ENCODE measurements at regions not wholly inside any gene's neighbourhood (a gene's known extent, or its start where the extent isn't known, plus 50 kb on each side); places are given as distances from the start of the nearest gene placed in this dataset.

- Histone ChIP-seq H3K4me1 (replicated peaks in 1 of 2) (no peaks in the 10 kb centered on the region), H3K4me3 (no peak overlapping the region), H3K9me3 (replicated peaks in 1 of 3) (no peaks in the 10 kb centered on the region), H3K27ac (no peak overlapping the region), H3K27me3 (peaks cover 7% of the 10 kb centered on the region), H3K36me3 (replicated peaks in 1 of 2) (no peaks in the 10 kb centered on the region)
- TF ChIP-seq CTCF (IDR thresholded peaks at IDR 0.05), result no peak
- DNase-seq, result peak in 2 of 7 donors; percentile 5 to 10
- WGBS, 4 donors, result 90 to 92% (median 91%) methylated on average over 31 to 43 of the region's 43 CpGs
- intact Hi-C loops (cut with DNase I), result no loop called here
Measured at GRCh38 chr7:371779-372545, 82.0 kb downstream of the FOXL3 start.

DNA sequence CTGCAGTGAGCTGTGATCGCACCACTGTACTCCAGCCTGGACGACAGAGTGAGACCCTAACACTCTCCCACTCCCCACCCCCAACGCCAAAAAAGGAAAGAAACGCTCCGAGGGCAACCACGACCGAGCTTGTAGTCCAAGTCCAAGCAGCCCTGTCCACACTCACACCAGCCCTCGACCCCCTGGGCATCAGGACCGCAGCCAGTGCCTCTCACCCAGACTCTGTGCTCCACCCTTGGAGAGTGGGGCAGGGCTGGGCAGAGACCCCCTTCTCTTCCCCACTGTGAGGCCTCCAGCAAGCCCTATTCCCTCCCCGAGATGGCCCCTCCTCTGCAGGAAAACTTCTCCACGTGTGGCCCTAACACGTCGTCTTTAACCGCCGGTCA is 82.6 kb downstream of the FOXL3 start:
- H3K27me3 ChIP-seq, result peaks cover 12% of the 10 kb centered on the region
- intact Hi-C loops (cut with DNase I), result no loop called here
- H3K36me3 ChIP-seq (replicated peaks in 1 of 2), result no peaks in the 10 kb centered on the region
- H3K4me3 ChIP-seq, result no peak overlapping the region
- no peak overlapping the region for H3K27ac ChIP-seq
- 75 to 86% (median 82%) methylated on average over 15 of the region's 15 CpGs for WGBS, 4 donors
- TF ChIP-seq CTCF (IDR thresholded peaks at IDR 0.05) (no peak), POLR2A (IDR thresholded peaks at IDR 0.05) (no peak)
- no peaks in the 10 kb centered on the region for H3K4me1 ChIP-seq (replicated peaks in 1 of 2)
- no peaks in the 10 kb centered on the region for H3K9me3 ChIP-seq (replicated peaks in 1 of 3)
- DNase-seq, result peak in 1 of 7 donors; percentile 5

- peak in 2 of 7 donors; percentile 5 for DNase-seq
- no peaks in the 10 kb centered on the region for H3K36me3 ChIP-seq (replicated peaks in 1 of 2)
- intact Hi-C loops (cut with DNase I), result no loop called here
- no peak for TF ChIP-seq CTCF (IDR thresholded peaks at IDR 0.05)
- no peak for TF ChIP-seq POLR2A (IDR thresholded peaks at IDR 0.05)
- H3K27me3 ChIP-seq, result peaks cover 12% of the 10 kb centered on the region
- H3K4me3 ChIP-seq, result no peak overlapping the region
- WGBS, 4 donors, result 63 to 72% (median 68%) methylated on average over 26 to 39 of the region's 39 CpGs
- no peaks in the 10 kb centered on the region for H3K4me1 ChIP-seq (replicated peaks in 1 of 2)
- H3K27ac ChIP-seq, result no peak overlapping the region
- H3K9me3 ChIP-seq (replicated peaks in 1 of 3), result no peaks in the 10 kb centered on the region
Measured at GRCh38 chr7:372932-373791, 83.2 kb downstream of the FOXL3 start.

DNA sequence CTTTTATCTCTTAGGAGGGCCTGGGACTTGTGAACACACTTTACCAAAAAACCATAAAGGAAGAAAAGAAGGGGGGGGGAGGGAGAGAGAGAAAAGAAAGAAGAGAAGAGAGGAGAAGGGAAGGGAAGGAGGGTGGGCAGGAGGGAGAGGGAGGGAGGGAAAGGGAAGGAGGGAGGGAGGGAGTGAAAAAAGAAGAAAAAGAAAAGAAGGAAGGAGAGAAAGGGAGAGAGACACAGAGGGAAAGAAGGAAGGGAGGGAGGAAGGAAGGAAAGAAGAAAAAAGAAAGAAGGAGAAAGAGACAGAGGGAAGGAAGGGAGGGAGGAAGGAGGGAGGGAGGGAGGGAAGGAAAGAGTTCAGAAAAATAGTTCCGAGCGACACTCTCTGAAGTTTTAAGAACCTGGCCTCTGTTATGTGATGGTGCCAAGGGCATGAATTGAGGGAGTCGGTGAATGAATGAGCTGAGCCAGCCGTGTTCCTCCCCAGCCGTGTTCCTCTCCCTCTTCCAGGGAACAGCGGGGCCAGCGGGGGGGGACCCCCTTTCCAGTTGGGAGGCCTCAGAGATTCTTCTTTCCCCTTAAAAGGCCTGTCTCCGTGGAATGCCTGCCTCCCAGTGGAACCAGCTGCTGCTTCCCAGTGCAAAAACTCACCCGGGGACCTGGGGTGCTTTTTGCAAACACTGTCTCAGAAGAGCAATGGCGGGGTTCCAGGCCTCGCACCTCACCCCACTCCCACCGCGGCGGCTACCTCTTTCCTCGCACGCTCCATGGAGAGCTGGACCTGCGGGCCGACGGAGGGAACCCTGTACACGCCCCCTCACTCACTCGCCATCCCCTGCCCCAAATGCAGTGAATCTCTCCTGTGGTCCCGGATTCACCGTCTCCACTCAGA is 84.1 kb downstream of the FOXL3 start:
- Histone ChIP-seq H3K36me3 (replicated peaks in 1 of 2) (no peaks in the 10 kb centered on the region), H3K9me3 (replicated peaks in 1 of 3) (no peaks in the 10 kb centered on the region), H3K27ac (no peak overlapping the region), H3K27me3 (peaks cover 17% of the 10 kb centered on the region), H3K4me3 (no peak overlapping the region), H3K4me1 (replicated peaks in 1 of 2) (no peaks in the 10 kb centered on the region)
- 60 to 70% (median 64%) methylated on average over 20 to 23 of the region's 23 CpGs for WGBS, 4 donors
- peak in 3 of 7 donors; percentile 2 to 10 (median 8) for DNase-seq
- no peak for TF ChIP-seq CTCF (IDR thresholded peaks at IDR 0.05)
- no peak for TF ChIP-seq POLR2A (IDR thresholded peaks at IDR 0.05)
- intact Hi-C loops (cut with DNase I), result no loop called here

All from adrenal gland (tissue), 9 donors.